ENCODE measurements at regions not wholly inside any gene's neighbourhood (a gene's known extent, or its start where the extent isn't known, plus 50 kb on each side); places are given as distances from the start of the nearest gene placed in this dataset.

DNA sequence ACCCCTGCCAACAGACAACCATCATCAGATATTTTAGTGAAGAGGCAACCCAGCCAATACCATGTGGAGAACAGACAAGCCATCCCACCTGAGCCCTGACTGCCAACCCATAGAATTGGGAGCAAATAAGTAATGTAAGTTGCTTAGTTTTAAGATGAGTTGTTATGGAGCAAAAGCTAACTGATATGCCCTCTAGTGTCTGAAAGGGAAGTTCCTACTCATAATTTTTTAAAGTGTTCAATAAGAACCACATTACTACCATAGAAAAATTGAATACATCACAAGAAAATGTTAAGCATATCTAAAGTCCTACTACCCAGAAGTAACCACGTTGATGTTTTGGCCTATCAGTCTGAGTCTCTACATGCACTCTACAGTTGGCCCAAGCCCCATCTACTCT lies 50.8 kb upstream of the SLC36A4 start:
- FAIRE-seq = no peak

DNA sequence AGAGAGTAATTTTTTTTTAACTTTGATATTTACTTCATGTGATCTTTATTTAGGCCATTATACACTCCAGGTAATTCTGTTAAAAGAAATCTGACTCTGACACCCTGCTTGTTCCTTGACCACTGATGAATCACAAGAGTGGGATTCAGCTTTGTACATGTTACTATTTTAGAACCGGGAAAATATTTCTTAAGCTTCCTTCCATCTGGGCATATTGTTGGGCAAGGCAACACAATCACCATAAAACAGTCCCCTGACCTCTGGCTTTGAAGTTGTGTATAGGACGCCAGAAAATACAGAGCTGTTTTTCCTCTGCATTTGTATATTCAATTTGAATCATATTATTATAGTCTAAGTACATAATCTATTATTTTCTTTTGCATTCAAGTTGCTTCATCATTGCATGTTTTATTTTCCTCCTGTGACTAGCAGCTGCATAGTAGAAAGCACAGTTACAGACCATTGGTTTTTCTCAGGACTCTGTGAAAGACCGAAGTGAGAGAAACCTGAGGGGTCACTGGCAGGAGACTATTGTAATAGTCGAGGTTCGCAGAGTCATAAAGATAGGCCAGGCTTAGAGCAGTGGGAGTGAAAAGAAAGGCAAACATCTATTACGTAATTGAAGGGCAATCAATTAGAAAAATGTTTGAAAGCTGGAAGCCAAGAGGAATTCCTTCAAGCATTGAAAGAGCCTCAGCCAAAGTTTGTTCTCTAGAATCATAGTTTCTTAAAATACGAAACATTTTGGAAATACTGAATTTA lies 51.8 kb upstream of the SLC36A4 start:
- FAIRE-seq = no peak

DNA sequence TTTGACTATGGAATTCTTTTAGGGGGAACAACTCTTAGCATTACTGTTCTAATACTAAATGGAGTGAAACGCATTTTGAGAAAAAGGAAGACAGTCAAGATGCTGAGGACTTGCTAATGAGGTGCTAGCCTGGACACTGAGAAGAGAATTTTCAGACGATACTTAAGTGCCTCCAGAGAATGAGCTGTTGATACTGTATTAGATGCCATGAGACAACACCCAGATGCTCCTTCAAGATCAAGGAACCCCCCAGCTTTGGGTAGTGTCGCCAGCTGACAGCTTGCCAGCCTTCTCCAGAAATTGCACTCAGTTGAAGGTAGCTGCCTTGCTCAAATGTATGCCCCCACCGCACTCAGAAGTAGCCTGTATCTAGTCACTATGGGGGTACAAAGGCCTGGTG lies 52.5 kb upstream of the SLC36A4 start:
- FAIRE-seq = no peak

DNA sequence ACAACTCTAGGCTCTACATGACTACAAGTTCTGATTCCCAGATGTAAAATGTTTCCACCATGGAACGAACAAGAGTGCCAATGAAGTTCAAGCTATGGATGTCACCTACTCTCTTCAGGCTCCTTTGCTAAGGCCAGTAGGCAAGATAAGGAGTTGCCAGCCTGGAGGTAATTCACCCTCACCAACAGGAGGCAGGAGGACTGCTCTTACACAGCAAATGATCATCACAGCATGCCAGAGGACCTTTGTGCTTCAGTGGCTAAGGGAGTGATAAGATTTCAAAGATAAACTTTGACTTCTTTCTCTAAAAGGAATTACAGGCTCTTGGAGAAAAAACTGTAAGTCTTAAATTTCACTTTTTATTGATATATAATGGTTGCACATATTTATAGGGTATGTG lies 54.1 kb upstream of the SLC36A4 start:
- FAIRE-seq = no peak

DNA sequence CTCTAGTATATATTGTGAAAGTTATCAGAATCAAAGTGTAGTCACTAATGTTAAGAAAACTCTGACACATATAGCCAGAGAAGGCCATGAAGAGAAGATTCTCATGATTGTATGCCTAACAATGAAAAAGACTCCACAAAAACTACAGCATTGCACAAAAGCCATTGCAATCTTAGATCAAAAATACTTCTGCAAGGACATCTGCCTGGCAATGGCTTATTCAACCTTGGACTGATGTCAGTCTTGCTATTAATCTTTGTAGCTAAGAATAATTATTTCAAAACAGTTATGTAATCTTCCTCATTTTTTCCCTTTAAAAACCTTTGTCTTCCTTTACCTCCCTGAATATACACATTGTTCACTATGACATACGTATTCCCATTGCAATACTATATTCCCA lies 55.3 kb upstream of the SLC36A4 start:
- no peak for FAIRE-seq

DNA sequence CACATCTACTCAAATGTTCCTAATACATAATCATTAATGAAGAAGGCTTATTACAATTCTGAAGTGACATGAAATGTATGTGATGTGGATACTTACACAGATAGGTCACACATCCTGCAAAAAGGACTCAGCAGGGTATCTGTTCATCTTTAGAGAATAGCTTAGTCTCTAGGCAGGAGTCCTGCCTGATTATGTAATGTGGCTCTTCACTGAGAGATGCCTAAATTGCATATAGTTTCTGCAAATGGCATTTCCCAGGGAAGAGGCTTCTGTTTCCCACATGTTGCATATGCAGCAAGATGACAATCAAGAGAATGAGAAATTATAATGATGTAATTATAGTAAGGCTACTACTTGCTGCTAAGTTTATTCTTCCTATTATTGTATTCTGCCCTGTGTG lies 58.8 kb upstream of the SLC36A4 start:
- no peak for FAIRE-seq

DNA sequence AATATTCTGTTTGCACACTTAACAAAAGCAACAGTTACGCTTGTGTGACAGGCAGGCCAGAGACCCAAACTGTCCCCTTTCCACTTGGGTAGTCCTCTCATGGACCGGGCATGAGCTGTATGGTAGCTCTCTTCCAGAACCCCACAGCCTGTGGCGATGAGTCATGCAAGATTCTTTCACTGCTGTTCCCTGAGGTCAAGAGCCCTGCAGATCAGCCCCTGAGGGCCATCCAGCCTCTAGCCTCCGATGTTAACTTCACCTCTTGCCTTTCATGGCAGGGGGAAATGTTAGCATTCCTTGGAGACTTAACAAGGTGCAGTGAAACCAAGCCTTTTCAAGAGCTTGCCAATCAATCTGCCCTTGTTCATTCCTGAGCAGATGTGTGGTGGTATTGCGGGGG lies 63.2 kb upstream of the DEUP1 start:
- FAIRE-seq = no peak

DNA sequence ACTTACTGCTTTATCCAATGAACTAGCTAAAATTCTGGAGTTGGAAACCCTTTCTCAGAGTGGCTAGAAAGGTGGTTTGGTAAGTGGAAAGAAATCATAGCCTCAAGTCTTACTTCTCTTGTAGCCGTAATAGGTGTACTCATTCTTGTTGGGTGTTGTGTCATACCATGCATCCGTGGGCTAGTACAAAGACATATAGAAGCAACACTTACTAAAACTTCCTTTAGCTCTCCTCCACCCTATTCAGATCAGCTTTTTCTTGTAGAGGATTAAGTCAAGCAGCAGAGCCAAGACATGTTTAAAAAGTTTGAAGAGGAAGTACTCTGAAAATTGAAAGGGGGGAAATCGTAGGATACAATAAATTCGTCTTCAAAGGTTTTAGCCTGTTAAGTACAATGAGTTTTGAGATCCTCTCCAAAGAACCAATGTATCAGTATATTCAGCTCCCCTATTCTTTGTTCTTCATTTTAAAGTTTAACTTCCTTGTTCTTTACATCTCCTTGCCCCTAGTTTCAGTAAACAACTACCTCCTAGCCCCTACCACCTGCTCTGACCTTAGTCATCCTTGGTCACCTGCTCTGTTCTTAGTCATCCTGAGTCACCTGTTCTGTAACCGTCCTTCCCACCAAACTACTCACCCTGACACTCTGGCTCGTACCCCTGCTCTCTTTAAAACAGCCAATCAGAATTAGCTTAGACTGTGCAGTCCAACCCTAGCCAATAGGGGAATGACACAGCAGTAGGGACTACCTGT lies 62.1 kb upstream of the DEUP1 start:
- no peak for FAIRE-seq

DNA sequence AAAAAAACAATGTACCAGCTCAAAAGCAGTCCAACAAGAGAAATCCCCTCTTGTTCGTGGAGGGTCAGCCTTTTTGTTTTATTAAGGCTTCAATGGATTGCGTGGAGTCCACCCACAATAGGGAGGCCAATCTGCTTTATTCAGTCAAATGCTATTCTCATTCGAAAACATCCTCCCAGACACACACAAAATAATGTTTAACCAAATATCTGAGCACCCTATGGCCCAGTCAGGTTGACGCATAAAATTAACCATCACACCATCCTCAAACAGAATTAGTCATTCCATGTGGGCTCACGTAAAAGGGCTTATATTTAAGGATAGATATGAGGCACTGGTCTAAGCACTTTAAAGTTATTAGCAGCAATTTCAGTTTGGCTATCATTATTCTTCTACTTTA lies 58.9 kb upstream of the DEUP1 start:
- no peak for FAIRE-seq

DNA sequence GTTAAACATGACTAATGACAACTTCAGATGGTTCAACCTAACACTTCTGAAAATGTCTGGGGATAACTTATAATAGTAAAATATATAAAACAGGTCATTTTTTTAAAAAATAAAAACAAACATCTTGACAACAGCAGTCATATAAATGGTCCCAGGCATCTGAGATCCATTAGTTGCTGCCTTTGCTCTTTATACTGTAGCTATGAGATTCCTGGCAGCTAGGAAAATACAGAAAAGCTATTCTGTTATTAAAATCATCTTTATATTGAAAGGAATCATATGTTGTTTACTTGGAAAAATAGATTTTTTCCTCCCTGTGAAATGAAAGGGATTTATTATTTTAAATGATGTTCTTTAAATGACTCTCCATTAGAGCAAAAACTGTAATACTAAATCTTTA lies 55.7 kb upstream of the DEUP1 start:
- FAIRE-seq = peak; percentile 76

DNA sequence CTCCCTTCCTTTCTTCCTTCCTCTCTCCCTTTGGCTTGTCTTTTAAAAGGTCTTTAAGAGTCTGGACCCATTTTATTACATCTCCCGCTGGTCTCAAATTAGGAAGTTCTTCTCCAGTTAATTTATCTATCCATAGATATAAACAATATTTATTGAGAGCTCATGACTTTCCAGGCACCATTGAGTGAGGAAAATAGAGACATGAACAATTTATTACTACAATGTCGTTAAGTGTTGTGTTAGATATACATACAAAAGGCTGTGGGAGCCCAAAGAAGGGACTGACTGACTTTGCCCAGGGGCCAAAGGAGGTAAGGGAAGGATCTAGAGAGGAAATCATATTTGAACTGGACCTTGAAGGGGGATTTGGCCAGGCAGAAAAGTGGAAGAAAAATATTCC lies 51.6 kb upstream of the DEUP1 start:
- no peak for FAIRE-seq

DNA sequence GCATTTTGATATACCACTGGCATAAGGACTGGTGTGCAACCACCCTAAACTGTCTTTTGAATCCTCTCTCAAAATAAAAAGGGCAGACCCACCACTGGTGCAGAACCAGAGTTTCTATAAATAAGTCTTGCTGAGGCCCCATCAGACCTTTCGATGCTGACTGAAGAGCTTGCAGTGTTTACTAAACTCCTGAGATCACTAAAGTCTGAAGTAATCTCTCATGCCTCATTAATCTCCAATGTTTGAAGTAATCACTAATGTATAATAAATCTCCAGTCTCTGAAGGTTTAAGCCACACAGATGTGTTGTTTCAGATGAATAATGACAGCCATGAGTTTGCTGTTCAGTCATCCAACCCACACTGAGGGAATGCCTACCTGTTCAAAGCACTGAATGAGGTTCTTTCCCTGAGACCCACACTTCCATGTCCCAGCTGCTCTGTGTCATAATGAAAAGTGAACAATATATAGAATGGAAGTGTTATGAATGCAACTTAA lies 50.6 kb upstream of the DEUP1 start:
- FAIRE-seq = peak; percentile 99
